ENCODE measurements at regions not wholly inside any gene's neighbourhood (a gene's known extent, or its start where the extent isn't known, plus 50 kb on each side); places are given as distances from the start of the nearest gene placed in this dataset.
"Not testable (repeated sequence)": the region's sequence is repeated elsewhere in the genome, so short reads cannot be mapped to it uniquely, and the experiment has no call there.

- TF ChIP-seq CTCF (IDR thresholded peaks at IDR 0.05; ENCODE audit: insufficient read depth, low read length, severe bottlenecking), result no peak
These were observed 1552.2 kb downstream of the PCDH9 start for GRCh38 chr13:65677906-65678305.

GRCh38 chr13:65675383-65675782 lies 1554.8 kb downstream of the PCDH9 start:
- not testable (repeated sequence) for H3K36me3 ChIP-seq (ENCODE audit: control insufficient read depth, insufficient read depth, low read length); H3K27me3 ChIP-seq (ENCODE audit: control insufficient read depth, insufficient read depth, low read length); H3K4me3 ChIP-seq (ENCODE audit: low read depth, low read length); DNase-seq (ENCODE audit: low read depth); FAIRE-seq

More at GRCh38 chr13:65677906-65678305, 1552.2 kb downstream of the PCDH9 start:
- DNase-seq (ENCODE audit: low read depth) (no peak), FAIRE-seq (no peak)
- Histone ChIP-seq H3K36me3 (ENCODE audit: control insufficient read depth, insufficient read depth, low read length) (no peaks in the 10 kb centered on the region), H3K4me3 (ENCODE audit: low read depth, low read length) (no peak overlapping the region), H3K27me3 (ENCODE audit: control insufficient read depth, insufficient read depth, low read length) (no peaks in the 10 kb centered on the region)

- DNase-seq (ENCODE audit: low read depth) (no peak), FAIRE-seq (no peak)
- no peaks in the 10 kb centered on the region for H3K27me3 ChIP-seq (ENCODE audit: control insufficient read depth, insufficient read depth, low read length)
- TF ChIP-seq CTCF (IDR thresholded peaks at IDR 0.05; ENCODE audit: insufficient read depth, low read length, severe bottlenecking), result no peak
- no peak overlapping the region for H3K4me3 ChIP-seq (ENCODE audit: low read depth, low read length)
- no peaks in the 10 kb centered on the region for H3K36me3 ChIP-seq (ENCODE audit: control insufficient read depth, insufficient read depth, low read length)
These were observed 1560.0 kb downstream of the PCDH9 start for GRCh38 chr13:65670014-65670625.

GRCh38 chr13:65660731-65661130 lies 1569.4 kb downstream of the PCDH9 start:
- Histone ChIP-seq H3K4me3 (ENCODE audit: low read depth, low read length) (no peak overlapping the region), H3K36me3 (ENCODE audit: control insufficient read depth, insufficient read depth, low read length) (no peaks in the 10 kb centered on the region), H3K27me3 (ENCODE audit: control insufficient read depth, insufficient read depth, low read length) (no peaks in the 10 kb centered on the region)
- FAIRE-seq, result no peak
- TF ChIP-seq CTCF (IDR thresholded peaks at IDR 0.05; ENCODE audit: insufficient read depth, low read length, severe bottlenecking), result no peak
- no peak for DNase-seq (ENCODE audit: low read depth)

- H3K27me3 ChIP-seq (ENCODE audit: control insufficient read depth, insufficient read depth, low read length), result no peaks in the 10 kb centered on the region
- no peaks in the 10 kb centered on the region for H3K36me3 ChIP-seq (ENCODE audit: control insufficient read depth, insufficient read depth, low read length)
- no peak overlapping the region for H3K4me3 ChIP-seq (ENCODE audit: low read depth, low read length)
- FAIRE-seq, result no peak
- TF ChIP-seq CTCF (IDR thresholded peaks at IDR 0.05; ENCODE audit: insufficient read depth, low read length, severe bottlenecking), result peak; percentile 26
- DNase-seq (ENCODE audit: low read depth), result peak; percentile 22
These were observed 1573.3 kb downstream of the PCDH9 start for GRCh38 chr13:65656740-65657329.

GRCh38 chr13:65653613-65654012 lies 1576.5 kb downstream of the PCDH9 start:
- Histone ChIP-seq H3K27me3 (ENCODE audit: control insufficient read depth, insufficient read depth, low read length) (no peaks in the 10 kb centered on the region), H3K36me3 (ENCODE audit: control insufficient read depth, insufficient read depth, low read length) (no peaks in the 10 kb centered on the region), H3K4me3 (ENCODE audit: low read depth, low read length) (no peak overlapping the region)
- FAIRE-seq, result no peak
- DNase-seq (ENCODE audit: low read depth), result no peak
- TF ChIP-seq CTCF (IDR thresholded peaks at IDR 0.05; ENCODE audit: insufficient read depth, low read length, severe bottlenecking), result no peak
